NCI-H1436 (cell line): ENCODE measurements at regions not wholly inside any gene's neighbourhood (a gene's known extent, or its start where the extent isn't known, plus 50 kb on each side); places are given as distances from the start of the nearest gene placed in this dataset.

ENCODE experiments used
- DNase-seq: peaks from one replicate; lab custom pipeline; 2025; lab: John Stamatoyannopoulos, UW

GRCh38 chr15:99921101-99921500 lies 187.9 kb upstream of the LYSMD4 start:
- no peak for DNase-seq

DNA sequence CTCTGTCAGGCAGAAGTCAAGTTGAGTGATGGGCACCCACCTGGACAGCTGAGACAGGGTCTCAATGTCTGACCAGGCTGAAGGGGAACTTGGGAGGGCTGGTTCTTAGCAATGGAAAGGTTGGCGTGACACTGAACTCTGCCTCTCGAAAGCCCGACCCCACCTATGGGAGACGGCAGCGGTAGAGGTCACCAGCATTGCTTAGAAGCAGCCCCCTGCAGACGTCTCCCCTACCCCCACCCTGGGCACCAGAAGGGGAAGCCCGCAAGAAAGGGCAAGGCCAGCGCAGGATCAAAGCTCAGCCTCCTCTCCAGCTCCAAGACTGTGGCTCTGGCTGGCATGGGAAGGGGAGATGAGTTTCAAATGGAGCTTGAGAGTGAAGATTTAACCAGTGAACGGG lies 184.8 kb upstream of the LYSMD4 start:
- DNase-seq: no peak

- DNase-seq: no peak
These were observed 184.0 kb upstream of the LYSMD4 start for GRCh38 chr15:99917252-99917651.

DNA sequence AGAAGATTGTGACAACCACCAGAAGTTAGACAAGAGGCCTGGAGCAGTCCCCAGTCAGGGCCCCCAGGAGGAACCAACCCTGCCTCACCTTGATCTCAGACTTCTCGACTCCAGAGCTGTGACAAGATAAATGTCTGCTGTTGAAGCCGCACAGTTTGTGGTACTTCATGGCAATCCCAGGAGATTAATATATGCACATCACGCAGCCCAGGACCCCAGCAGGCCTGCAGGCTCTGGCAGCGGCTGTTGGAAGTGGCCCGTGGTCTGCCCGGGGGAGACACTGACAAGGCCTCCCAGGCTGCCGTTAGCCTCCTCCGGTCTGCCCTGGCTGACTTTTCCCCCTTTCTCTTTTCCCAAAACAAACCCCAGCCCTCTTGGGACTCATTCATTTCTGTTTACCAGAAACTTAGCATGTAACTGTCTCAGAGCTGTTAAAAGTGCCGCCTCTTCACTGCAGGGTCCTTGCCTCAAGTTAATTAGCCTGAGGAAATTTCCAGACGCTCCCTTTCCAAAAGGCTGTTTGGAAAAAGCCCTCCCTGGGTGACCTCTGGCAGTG lies 183.5 kb upstream of the LYSMD4 start:
- DNase-seq: no peak

DNA sequence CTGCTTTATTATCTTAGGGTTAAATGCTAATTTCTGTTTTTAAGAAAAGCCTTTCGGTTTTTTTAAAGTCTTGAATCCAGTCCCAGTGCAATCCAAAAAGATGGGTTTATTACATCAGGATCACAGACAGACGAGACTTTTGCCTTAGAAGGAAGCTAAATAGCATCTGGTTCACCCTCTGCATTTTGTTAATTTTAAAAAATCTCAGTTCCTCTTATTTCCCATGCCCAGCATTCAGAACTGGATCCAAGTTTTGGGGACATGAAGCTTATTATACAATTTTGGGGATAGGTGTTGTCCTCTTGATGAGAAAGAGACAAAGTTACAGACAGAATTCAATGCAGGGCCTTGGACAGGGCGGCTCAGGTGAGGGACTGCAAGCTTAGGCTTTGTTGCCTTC lies 181.5 kb upstream of the LYSMD4 start:
- no peak for DNase-seq

DNA sequence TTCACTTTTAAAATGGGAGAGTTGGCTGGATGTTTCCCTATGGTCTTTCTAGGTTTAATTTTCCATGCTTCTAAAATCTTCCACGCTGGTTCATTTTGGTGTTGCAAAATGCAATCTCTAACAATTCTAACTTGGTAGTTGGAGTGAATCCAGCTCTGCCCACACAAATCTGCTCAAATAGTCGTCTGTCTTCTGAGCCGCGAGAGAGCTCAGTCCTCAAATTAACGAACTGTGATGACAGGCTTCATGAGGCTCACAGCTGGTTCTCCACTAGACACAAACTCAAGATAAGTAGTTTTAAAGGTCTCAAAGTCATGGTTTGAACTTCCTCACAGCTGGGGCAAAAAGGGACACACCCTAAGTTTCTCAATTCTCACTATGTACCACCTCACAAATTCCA lies 178.6 kb upstream of the LYSMD4 start:
- no peak for DNase-seq

GRCh38 chr15:99909592-99910295 lies 176.5 kb upstream of the LYSMD4 start:
- DNase-seq: no peak

- DNase-seq: no peak
These were observed 174.5 kb upstream of the LYSMD4 start for GRCh38 chr15:99907698-99908097.

GRCh38 chr15:99906793-99907192 lies 173.6 kb upstream of the LYSMD4 start:
- DNase-seq: no peak

DNA sequence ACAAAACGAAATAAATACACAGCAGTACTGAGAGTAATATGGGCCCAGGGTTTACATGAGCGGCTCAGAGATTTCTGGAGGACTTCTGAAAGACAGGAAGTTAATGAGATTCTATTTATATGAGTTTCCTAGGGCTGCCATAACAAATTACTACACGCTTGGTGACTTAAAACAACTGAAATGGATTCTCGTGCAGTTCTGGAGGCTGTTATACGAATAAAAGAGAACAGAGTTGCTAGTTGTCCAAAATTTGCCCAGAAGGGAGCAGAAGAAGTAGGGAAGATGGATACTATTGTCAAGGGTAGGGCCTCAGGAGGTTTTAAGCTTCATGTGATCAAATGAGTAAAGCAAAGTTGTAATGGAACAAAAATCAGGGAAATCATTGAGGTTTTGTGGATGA lies 173.1 kb upstream of the LYSMD4 start:
- no peak for DNase-seq

- no peak for DNase-seq
These were observed 169.2 kb upstream of the LYSMD4 start for GRCh38 chr15:99902248-99902928.

DNA sequence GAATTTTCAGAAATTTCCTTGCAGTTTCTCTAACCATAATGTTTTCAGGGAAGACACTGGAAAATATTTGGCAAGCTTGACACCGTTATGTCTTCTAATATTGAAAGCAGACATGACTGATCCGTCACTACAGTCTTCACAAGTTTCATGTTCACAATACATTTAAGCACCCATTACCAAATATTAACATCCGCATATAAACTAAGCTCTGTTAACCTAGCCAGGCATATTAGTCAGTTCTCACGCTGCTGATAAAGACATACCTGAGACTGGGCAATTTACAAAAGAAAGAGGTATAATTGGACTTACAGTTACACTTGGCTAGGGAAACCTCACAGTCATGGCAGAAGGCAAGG lies 162.7 kb upstream of the LYSMD4 start:
- no peak for DNase-seq

GRCh38 chr15:99895189-99895955 lies 162.1 kb upstream of the LYSMD4 start:
- DNase-seq: no peak

- DNase-seq: no peak
These were observed 145.6 kb upstream of the LYSMD4 start for GRCh38 chr15:99878835-99879234.

GRCh38 chr15:99873451-99873850 lies 140.2 kb upstream of the LYSMD4 start:
- no peak for DNase-seq

DNA sequence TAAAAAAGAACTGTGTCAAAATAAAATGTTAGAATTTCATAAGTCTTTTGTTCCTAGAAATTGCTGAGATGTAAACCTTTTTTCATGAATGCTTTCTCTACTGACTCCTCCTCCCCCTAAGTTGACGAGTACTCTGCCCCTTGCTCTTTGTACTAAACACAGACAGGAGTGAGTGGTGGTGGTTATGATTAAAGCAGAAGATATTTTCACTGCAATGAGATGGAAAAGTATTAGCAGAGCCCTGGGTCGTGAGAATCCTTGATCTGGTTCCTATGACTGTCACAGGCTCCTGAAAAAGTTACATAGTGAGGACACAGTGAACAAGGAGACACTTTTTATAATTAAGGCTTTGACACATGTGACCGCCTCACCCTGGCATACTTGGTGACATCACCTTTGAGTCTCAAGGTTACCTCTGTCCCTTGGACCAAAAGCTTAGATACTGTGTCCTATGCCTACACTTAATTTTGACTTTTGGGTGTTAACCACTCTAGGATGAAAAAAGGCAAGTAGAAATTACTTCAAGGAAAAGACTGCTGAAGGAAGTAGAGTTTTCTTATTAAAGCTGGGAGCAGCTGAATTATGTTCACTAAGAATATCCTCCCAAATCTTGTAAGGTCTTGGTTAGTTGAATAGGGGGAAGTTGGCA lies 130.4 kb upstream of the LYSMD4 start:
- DNase-seq: no peak

GRCh38 chr15:99857836-99858235 lies 124.6 kb upstream of the LYSMD4 start:
- DNase-seq: peak; percentile 11

DNA sequence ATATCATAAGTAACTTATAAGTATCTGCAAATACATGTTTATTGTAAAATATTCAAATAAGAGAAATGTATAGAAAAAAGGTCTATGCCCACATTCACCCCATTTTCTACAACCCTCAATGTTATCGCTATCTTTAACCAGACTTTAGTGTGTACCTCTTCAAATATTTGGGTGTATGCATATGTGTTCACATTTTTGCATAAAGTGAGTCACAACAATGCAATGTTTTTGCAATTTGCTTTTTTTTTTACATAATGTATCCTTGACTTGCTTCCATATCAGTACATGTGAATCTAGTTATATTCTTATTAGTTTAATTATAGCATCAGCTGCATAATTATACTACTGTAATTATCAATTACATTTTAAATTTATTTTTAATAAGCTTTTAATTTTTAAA lies 117.3 kb upstream of the LYSMD4 start:
- no peak for DNase-seq

- no peak for DNase-seq
These were observed 111.8 kb upstream of the LYSMD4 start for GRCh38 chr15:99845009-99845408.

GRCh38 chr15:99844150-99844549 lies 110.9 kb upstream of the LYSMD4 start:
- no peak for DNase-seq

DNA sequence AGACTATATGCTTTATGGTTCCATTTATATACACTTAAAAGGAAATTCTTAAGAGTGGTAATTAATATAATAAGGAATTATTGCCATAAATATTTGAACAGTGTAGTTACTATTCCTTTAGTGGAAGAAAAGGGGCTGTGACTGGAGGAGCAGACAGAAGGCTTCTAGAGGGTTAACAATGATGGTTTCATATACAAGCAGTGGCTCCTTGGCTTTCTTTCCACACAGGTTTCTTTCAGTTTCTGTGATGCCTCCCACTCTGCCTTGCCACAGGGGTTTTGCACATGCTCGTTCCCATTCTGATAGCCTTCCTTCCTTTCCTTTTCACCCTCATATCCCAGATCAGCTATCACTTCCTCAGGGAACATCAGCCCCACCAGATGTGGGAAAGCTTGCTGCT lies 108.8 kb upstream of the LYSMD4 start:
- no peak for DNase-seq

- DNase-seq: no peak
These were observed 93.0 kb upstream of the LYSMD4 start for GRCh38 chr15:99826157-99826780.
